GM12873 (cell line): ENCODE measurements at regions not wholly inside any gene's neighbourhood (a gene's known extent, or its start where the extent isn't known, plus 50 kb on each side); places are given as distances from the start of the nearest gene placed in this dataset.

Experiments used
- CTCF ChIP-seq: IDR thresholded peaks from 2 replicates; pipeline ENCODE4 v1.5.1; 2012; ENCODE audit warnings: low read depth, mild to moderate bottlenecking, moderate library complexity, low read length, control low read depth; ENCODE audit not compliant: insufficient read depth; ENCODE audit errors: missing control alignments

- no peak for TF ChIP-seq CTCF
Measured at GRCh38 chr12:14194572-14194971, 170.9 kb upstream of the ATF7IP start.

GRCh38 chr12:14199455-14200198 is 165.9 kb upstream of the ATF7IP start:
- no peak for TF ChIP-seq CTCF

GRCh38 chr12:14200598-14200997 is 164.9 kb upstream of the ATF7IP start:
- no peak for TF ChIP-seq CTCF

GRCh38 chr12:14201291-14201690 is 164.2 kb upstream of the ATF7IP start:
- TF ChIP-seq CTCF: no peak

GRCh38 chr12:14207905-14208551 is 157.5 kb upstream of the ATF7IP start:
- no peak for TF ChIP-seq CTCF

- no peak for TF ChIP-seq CTCF
Measured at GRCh38 chr12:14211947-14212387, 153.5 kb upstream of the ATF7IP start.

GRCh38 chr12:14213542-14213941 is 151.9 kb upstream of the ATF7IP start:
- TF ChIP-seq CTCF: no peak
